HG02852 (cell line): ENCODE measurements at regions not wholly inside any gene's neighbourhood (a gene's known extent, or its start where the extent isn't known, plus 50 kb on each side); places are given as distances from the start of the nearest gene placed in this dataset.

Source experiments
- ATAC-seq: cut with Tn5 transposase; IDR thresholded peaks from one replicate; pipeline ENCODE4 v1.9.1; 2021; ENCODE audit warnings: mild to moderate bottlenecking, moderate library complexity; ENCODE audit not compliant: unreplicated experiment

DNA sequence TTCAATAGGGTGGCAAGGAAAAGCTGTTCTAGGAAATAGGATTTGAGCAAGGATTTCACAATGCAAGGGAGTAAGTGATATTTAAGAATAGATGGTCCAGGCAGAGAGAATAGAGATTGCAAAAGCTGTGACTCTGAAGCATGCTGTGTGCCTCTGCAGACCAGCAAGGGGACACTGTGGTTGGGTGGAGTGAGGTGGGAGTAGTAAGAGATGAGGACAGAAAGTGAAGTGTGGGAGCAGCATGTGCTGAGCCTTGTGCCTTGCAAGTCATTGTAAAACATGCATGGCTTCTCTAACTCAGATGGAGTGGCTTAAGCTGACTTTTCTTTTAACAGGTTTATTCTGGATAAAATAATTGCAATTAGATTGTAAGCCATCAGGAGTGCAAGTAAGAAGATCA is 442.4 kb downstream of the CCSER2 start:
- no peak for ATAC-seq

DNA sequence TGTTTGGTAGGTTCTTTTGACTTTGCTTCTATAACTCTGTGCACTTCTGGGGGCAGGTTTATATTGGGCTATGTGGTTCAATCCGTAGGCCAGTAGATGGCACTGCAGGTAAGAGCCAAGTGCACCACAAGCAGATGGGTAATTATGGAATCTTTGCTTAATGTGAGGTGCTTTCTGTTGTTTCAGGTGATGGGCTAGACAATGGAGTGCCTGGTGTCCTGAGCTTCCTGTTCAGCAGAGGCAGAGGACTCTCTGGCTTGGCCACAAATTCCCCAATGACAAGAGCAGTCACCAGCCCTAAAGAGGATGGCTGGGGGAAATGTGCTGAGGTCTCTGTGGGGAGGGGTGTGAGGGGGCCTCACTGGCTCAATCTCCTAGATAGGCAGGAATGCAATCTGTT is 455.0 kb downstream of the CCSER2 start:
- peak; percentile 78 for ATAC-seq

DNA sequence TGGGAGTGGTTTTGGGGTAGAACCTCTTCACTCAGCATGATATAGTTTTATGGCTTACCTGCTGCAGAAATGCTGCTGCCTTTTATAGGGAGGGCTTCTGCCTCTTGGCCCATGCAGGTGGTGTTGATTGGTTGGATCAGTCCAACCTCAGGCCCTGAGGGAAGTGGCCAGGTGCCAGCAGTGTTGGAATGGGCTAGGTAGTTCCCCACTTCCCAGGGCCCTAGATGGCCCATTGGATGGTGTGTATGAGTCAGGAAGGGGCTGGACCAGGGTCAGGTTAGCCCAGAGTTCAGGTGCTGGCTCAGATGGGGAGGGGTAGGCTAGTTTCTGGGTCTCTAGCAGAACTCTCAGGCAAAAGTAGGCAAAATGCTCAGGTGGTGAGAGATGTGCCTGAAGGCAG is 455.5 kb downstream of the CCSER2 start:
- ATAC-seq, result no peak

DNA sequence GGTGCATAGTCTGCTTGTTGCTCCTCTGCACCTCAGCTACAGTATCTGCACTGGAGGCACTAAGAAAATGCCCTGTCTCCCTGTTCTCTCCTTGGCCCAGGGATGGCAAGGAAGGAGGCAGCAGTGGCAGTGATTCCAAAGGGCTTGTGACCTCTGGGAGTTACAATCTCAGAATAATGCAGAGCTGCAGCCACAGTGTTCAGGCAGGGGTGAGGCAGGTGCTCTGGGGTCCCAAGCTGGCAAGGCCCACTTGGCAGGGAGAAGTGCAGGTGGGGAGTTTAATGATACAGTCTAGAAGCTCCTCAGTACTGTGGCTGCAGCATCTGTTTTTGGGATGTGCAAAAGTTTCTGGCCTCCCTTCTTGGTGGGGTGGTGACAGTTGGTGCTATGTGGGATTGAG is 456.4 kb downstream of the CCSER2 start:
- no peak for ATAC-seq

DNA sequence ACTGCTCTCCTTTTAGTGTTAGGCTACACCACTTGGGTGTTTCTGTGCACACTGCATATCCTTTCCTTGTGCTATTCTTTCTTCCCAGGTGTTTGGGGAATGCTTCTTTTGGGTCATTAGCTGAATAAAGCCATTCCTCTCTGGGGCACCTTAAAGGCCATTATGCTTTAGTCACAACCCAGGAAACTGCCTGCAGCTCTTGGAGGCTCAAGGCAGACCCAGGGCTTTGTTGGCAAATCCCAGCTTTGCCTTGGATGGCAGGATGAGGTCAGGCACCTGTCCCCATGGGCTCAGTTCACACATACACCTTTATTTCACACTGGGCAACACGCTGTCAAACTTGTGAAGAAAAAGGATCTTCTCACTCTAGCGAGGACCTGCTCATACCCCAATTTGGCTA is 460.6 kb downstream of the CCSER2 start:
- no peak for ATAC-seq

DNA sequence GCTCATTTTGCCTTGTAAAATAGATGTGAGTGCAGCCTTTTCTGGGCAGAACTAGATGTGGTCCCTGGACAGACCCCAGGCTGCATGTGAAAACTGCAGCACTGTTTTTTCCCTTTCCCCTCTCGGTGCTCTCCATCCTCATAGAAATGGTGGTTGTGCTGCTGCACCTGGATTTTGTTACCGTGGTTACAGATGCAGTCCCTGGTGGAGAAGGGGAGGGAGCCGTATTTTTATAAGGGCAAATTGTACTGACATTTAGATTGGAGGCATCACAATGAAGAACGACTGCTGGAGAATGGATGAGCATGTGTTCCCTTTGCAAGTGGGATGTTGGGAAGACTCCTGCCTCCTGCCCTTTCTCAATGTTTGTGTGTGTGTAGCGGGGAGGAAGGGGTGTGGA is 469.9 kb downstream of the CCSER2 start:
- no peak for ATAC-seq

DNA sequence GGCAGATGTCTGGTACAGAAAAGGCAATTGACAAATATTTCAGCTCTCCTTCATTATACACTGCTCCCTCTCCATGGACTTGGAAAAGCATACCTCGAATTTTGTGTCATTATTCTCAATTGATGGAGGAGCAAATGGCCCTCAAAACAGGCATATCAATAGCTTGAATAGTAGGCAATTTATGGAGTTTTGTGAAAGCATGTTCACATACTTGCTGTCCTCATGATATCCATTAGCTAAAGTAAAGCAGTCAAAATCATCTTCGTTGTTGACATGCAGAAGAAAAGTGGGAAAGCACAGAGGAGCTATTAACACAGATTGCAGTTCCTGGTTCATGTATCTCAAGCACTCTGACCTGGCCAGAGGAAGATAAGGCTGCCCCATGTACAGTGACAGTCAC is 472.8 kb downstream of the CCSER2 start:
- no peak for ATAC-seq

DNA sequence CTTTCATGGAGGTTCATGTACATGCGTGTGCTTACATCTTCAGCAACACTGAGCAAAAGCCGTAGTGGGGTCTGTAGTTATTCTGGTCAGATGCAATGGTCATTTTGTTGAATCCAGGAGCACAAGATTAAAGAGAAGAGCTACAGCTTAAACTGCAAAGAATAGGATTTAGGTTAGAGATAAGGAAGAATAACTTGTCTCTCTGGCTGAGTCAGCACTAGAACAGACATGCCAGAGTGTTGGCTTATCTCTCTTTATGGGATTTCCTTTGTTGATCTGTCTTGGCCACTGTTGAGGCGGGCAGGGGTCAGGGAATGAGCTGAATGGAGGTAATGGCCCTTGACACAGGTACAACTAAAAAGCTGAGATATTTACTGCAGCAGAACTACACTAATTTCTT is 473.5 kb downstream of the CCSER2 start:
- ATAC-seq, result no peak

DNA sequence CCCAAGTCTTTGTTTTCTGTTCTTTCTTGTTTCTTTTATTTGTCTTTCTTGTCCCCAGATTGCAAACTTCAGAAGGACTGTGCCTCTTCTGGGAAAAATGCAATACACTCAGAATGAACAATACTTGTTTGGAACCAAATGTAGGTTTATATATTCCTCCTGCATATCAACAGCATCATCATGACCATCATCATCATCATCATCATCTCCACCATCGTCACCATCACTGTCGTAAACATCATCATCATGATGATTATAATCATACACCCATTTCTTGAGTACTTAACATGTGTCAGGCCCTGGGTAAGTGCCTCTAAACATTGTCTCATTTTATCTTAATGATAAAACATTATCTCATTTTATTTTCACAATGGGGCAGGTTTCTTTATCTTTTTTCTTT is 476.8 kb downstream of the CCSER2 start:
- no peak for ATAC-seq

DNA sequence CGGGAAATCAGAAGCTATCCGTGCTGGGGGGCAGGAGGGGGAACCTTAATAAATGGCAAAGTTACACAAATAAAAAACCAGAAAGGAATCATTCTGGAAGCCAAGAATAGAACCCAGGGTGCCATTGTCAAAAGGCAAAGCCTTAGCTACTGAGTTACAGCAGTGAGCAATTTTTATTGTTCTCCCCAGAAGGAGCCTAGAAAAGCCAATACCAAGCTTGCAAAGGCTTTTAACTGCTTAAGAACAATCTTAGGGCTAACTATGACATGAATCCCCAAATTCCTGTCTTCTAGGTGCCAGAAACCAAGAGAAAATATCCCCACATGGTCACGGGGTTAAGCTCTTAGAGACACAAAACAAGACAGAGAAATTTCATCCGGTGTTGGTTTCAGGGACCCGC is 482.7 kb downstream of the CCSER2 start:
- no peak for ATAC-seq

DNA sequence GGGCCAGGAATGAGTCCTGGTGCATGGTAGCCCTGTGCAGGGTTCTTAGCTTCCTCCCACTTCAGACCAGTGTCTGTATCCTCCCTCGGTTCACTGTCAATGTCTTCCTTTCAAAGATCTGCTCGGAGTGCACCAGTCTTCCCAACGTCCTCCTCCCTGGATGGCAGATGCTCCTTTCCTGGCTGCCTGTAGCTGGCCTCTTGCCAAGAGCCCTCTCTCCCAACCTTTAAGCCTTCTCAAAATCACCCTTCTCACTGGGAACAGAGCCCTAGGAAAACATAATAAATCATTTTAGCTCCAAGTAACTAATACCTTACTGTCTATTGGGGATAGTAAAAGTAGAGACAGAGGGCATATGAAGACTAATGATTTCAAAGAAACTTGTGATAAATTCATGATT is 490.6 kb downstream of the CCSER2 start:
- ATAC-seq, result no peak

DNA sequence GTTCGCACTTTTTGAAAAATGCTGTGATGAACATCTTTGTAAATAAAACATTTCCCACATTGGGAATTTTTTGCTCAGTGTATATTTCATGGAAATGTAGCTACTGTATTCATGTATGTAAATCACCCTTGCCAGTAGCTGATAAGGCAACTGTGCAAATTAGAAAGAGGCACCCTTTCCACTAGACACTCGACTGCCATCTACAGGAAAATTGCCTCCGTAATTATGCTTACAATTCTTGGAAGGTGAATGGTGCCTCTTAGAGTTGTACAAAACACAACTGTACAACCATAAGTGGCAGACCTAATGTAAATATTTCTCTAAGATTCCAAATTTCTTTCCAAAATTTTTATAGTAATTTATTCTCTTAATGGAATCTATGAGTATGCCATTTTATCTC is 491.7 kb downstream of the CCSER2 start:
- ATAC-seq, result no peak

DNA sequence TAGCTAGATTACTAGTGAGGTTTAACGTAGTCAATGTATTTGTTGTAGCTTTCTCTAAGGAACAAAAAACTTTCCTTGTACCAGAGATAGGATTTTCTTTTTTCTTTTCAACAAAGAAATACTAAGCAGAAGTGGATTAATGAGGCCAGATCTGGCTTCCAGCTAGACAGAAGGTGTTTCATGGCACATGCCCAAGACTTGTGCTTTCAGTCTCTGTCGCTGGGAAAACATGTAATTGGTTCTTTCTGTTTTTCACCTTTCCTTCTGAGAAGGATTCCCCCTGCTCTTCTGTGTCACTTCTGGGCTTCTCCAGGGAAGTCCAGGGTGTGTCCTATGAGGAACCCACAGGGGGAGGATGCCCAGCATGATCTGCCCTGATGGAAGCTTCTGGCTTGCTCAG is 492.2 kb downstream of the CCSER2 start:
- no peak for ATAC-seq

DNA sequence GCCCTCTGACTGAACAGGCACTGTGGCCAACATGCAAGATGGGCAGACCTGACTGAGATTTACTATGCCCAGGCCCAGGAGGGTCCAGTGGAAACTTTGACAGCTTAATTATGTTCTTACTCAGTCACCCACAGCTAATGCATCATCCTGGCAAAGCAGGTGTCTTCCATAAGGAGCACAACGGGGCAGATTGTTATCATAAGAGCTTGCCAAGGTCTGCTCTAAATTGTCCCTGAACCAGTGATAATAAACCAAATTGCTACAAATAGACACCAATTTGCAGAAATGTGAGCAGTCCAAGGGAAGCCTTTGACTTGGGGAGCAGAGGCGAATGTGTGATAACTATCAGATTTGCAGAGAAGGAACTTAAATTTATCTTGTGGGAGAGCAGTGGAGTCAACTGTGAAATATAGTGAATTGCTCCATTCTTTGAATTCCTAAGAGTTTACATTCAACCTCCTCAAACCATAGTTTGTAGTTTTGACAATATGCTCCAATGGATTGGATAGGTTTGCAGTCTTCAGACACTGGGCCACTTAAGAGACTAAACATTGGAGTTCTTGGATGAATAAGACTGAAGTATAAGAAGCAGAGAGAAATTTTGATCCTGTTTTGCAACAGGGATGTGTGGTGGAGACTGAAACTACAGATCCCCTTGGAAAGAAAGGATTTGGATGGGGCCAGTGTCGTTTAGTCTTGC is 494.7 kb downstream of the CCSER2 start:
- no peak for ATAC-seq

DNA sequence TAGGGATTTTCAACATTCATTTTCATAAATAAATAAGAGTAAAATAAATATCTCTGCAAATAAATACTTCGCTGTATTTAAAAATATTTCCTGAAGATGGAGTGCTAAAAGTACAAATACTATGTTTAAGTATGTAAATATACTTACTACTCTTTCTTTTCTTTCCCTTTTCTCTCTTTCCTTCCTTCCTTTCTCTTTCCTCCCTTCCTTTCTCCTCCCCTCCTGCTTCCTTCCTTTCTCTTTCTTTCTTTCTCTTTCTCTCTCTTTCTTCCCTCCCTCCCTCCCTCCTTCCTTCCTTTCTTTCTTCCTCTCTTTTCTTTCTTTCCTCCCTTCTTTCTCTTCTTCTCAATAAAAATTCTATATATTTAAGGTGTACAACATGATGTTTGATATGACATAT is 496.1 kb downstream of the CCSER2 start:
- no peak for ATAC-seq

DNA sequence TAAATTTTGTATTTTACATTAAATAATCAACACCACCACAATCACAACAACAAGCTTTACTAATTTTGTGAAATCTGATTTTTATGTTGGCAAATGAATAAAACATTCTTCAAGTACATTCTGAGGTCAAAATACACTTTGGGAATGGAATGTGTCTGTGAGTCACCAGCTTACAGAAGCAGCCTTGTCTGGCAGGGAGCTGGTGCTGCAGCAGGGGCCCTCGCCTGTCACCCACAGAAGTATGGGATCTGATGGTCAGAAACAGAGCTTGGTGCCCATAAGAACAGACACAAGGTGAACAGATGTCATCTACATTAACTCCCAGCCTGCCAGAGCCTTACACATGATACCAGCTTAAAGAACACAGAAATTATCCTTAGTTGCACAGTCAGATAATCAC is 496.9 kb downstream of the CCSER2 start:
- ATAC-seq, result no peak

DNA sequence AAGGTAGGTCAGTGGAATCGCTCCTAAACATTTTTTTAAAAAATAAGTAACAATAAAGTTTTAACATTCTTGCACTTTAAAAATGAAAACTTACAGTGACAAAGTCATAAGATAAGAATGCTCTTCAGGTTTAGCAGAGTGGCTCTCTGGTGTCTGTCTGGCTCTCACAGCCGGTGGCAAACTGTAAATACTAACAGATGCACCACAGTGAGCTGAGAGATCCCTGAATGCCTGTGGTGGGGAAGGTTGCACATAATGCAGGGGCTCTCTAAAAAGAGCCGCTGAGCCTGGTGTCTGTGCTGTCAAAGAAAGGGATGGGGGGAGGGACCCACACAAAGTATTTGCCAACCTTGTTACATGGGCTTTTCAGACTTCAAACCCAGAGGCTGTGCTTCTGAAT is 498.3 kb downstream of the CCSER2 start:
- no peak for ATAC-seq

DNA sequence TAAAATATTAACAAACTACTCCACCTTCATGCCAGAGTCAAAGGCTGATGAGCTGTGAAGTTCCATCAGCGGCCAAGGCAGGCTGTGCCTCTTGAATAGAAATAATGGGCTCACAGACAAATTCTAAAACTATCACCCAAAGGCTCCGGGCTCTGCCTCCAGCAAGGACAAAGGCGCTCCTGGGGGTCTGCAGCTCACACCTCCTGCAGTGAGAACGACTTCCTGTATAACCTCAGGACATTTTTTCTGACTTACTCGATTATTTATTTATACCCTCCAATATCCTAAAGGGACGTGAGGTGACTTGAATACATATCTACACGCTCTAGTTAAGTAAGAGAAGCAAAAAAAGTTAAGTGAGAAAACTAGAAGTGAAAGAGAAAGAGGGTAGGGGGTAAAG is 500.7 kb downstream of the CCSER2 start:
- no peak for ATAC-seq

DNA sequence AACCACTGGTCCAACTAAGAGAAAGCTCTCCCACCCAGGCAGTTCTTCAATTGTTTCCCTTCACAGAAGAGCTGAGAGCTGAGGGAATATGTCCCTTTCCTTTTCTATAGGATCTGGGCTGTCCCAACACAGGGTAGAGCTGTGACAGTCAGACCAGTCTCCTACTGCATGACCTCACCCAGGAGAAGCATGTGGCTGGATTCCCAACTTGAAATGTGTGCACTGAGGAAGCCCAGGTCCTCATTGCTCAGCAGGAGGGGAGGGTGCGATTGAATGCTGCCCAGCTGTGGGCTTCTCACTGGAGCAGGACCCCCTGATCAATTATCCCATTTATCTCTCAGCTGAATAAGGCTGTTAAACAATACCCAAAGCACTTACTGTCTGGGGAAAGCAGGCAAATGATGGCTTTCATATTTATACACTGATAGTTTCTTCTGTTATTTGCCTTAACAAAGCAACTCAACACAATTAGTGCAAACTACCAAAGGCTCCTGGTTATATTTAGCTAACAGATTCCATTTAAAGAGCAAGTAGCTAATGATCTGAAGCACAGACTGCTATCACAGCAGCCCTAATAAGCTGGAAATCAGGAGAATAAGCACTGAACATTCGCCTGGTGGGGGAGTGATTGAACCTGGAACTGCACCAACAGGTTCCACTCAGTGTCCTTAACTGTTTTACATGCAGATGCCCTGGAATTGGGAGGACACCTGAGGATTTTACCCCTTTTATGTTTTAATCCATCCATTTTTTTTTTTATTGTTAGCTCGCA is 508.8 kb downstream of the CCSER2 start:
- ATAC-seq, result no peak

DNA sequence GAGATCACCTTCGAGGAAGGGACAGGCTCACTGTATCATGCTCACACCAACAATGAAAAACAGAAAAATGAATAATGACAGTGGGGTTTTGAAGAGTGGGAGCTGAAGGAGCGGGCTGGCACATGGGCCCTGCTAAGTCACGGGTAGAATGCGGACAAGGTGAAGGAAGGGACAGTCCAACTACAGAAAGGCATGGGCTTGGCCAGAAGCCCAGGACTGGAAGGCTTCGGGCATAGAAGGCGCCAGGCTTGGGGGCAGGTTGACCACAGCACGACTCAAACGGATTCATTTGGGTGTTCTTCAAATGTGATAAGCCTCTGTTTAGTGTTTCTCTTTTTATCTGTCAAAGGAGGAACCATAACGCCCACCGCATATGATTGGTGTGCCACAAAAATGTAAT is 509.5 kb downstream of the CCSER2 start:
- no peak for ATAC-seq

DNA sequence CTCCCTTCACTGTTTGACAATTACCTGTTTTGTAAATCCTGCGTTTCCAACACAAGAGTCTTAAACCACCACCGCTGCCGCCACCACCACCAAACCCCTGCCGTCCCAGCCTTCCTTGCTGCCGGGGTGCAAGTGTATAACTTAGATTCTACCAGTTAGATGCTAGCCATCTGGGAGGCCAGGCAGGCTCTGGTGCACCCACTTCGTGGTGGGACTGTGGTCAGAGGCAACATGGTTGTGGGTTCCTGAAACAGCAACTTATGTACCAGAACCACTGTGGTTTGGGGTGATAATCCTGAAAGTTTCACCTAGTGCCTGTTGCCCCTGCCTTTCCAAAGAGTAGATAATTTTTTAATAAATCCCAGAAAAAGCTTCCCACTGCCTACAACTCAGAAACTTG is 510.5 kb downstream of the CCSER2 start:
- ATAC-seq, result no peak

DNA sequence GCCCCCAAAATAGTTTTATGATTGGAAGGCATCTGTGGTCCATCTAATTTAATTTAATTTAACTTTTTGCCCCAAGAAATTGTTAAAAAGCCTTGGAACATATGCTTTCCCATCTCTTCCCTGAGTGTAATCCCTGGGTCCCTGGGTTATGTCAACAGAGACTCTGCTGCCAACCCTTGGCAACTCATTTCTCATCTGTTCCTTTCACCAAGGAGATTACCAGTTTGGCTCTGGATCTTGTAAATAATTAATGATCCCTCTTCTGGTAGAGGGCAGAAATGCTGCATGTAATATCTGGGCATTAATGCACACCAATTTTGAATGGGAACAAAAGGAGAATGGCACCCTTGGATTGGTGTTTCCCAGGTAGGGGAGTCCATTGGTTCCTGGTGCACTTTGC is 514.2 kb downstream of the CCSER2 start:
- no peak for ATAC-seq

DNA sequence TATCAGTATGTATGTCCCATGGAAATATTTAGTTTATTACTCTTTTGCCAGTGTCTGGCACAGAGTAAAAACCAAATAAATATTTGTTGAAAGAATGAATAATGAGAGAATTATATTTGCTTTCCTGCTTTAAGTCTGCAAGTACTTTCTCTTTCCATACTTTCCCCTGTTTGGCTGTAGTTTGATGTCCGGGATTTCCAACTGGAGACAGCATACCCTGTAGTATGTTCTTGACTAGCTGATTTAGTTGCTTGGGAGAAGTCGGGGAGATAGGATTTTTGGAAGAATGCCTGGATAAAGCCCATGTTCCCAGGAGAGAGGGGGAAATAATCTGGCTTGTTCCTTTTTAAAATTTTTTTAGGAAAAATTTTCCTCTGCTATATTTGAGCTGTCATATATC is 516.1 kb downstream of the CCSER2 start:
- ATAC-seq, result no peak
